NCI-H1105 treated with DMSO at 0.1 percent for 48 hours (cell line): ENCODE measurements at regions not wholly inside any gene's neighbourhood (a gene's known extent, or its start where the extent isn't known, plus 50 kb on each side); places are given as distances from the start of the nearest gene placed in this dataset.
A peak's percentile ranks its signal among the peaks of the same experiment; 100 is the strongest.
"Not testable (repeated sequence)": the region's sequence is repeated elsewhere in the genome, so short reads cannot be mapped to it uniquely, and the experiment has no call there.

Experiments
- DNase-seq: peaks from one replicate; lab custom pipeline; 2025; lab: John Stamatoyannopoulos, UW

GRCh38 chr7:86592185-86592584, 51.5 kb upstream of the GRM3 start:
- no peak for DNase-seq

GRCh38 chr7:86574006-86574405, 69.7 kb upstream of the GRM3 start:
- DNase-seq: peak; percentile 8

GRCh38 chr7:86558680-86559501, 84.8 kb upstream of the GRM3 start:
- peak; percentile 87 for DNase-seq

GRCh38 chr7:86534641-86535040, 109.1 kb upstream of the GRM3 start:
- no peak for DNase-seq

- no peak for DNase-seq
Measured at GRCh38 chr7:86504229-86504628, 139.5 kb upstream of the GRM3 start.

GRCh38 chr7:86499986-86500385, 143.7 kb upstream of the GRM3 start:
- DNase-seq: no peak

- DNase-seq: no peak
Measured at GRCh38 chr7:86485827-86486226, 157.9 kb upstream of the GRM3 start.

- DNase-seq: no peak
Measured at GRCh38 chr7:86479144-86479543, 164.6 kb upstream of the GRM3 start.

GRCh38 chr7:86477343-86477935, 166.3 kb upstream of the GRM3 start:
- no peak for DNase-seq

- no peak for DNase-seq
Measured at GRCh38 chr7:86470763-86471162, 172.9 kb upstream of the GRM3 start.

GRCh38 chr7:86469680-86470295, 173.9 kb upstream of the GRM3 start:
- DNase-seq: peak; percentile 76

GRCh38 chr7:86454753-86455152, 189.0 kb upstream of the GRM3 start:
- DNase-seq: no peak

- peak; percentile 51 for DNase-seq
Measured at GRCh38 chr7:86453454-86453853, 190.3 kb upstream of the GRM3 start.

- no peak for DNase-seq
Measured at GRCh38 chr7:86448856-86449255, 194.9 kb upstream of the GRM3 start.

- no peak for DNase-seq
Measured at GRCh38 chr7:86445285-86445684, 198.4 kb upstream of the GRM3 start.

- DNase-seq: no peak
Measured at GRCh38 chr7:86444245-86444644, 199.5 kb upstream of the GRM3 start.

GRCh38 chr7:86440420-86440819, 203.3 kb upstream of the GRM3 start:
- DNase-seq: not testable (repeated sequence)

- DNase-seq: no peak
Measured at GRCh38 chr7:86437951-86438450, 205.7 kb upstream of the GRM3 start.

GRCh38 chr7:86431761-86432160, 211.9 kb upstream of the GRM3 start:
- DNase-seq: no peak

- no peak for DNase-seq
Measured at GRCh38 chr7:86411814-86412213, 231.9 kb upstream of the GRM3 start.

GRCh38 chr7:86407291-86407690, 236.4 kb upstream of the GRM3 start:
- no peak for DNase-seq

GRCh38 chr7:86391813-86392212, 251.9 kb upstream of the GRM3 start:
- no peak for DNase-seq

GRCh38 chr7:86375602-86376001, 268.1 kb upstream of the GRM3 start:
- DNase-seq: not testable (repeated sequence)
